HL-60 (cell line): ENCODE measurements at regions not wholly inside any gene's neighbourhood (a gene's known extent, or its start where the extent isn't known, plus 50 kb on each side); places are given as distances from the start of the nearest gene placed in this dataset.

Experiments used
- DNase-seq, 2 experiments: peaks; one replicate each; pipeline ENCODE4 v3.0.0-alpha.2; 2010 to 2020; ENCODE audit warnings: low read depth in 1 of 2, low spot score in 1 of 2
- H3K27ac ChIP-seq: fragments of 250-450 bp; sonication (Bioruptor Pico); replicated peaks from 2 replicates; pipeline ENCODE4 v1.5.1; 2020; ENCODE audit warnings: mild to moderate bottlenecking, moderate library complexity
- H3K27me3 ChIP-seq: fragments of 250-450 bp; sonication (Bioruptor Pico); 2 replicates; pipeline ENCODE4 v1.5.1; 2021; ENCODE audit warnings: mild to moderate bottlenecking, moderate library complexity; ENCODE audit not compliant: insufficient read depth, poor library complexity, severe bottlenecking
- H3K4me3 ChIP-seq: replicated peaks from 2 replicates; pipeline ENCODE4 v1.5.1; 2011; ENCODE audit warnings: mild to moderate bottlenecking, control low read depth, low read length; ENCODE audit not compliant: insufficient read depth
- GABPA ChIP-seq: IDR thresholded peaks from 2 replicates; pipeline ENCODE4 v1.6.1; 2012; ENCODE audit warnings: low read depth
- POLR2AphosphoS5 ChIP-seq: IDR thresholded peaks from 2 replicates; pipeline ENCODE4 v1.6.1; 2012; ENCODE audit warnings: low read depth
- SPI1 ChIP-seq: IDR thresholded peaks from 2 replicates; pipeline ENCODE4 v1.6.1; 2012; ENCODE audit warnings: low read depth, mild to moderate bottlenecking, borderline replicate concordance
- TF ChIP-seq, protein P1 (sequence below): IDR thresholded peaks from one replicate; pipeline ENCODE4 v1.5.1; 2011; ENCODE audit warnings: low read length, control low read depth, inconsistent platforms; ENCODE audit not compliant: insufficient read depth
- TF ChIP-seq, protein P2 (sequence below): IDR thresholded peaks from 2 replicates; pipeline ENCODE4 v1.6.1; 2012; ENCODE audit warnings: low read depth; ENCODE audit not compliant: insufficient replicate concordance

DNA sequence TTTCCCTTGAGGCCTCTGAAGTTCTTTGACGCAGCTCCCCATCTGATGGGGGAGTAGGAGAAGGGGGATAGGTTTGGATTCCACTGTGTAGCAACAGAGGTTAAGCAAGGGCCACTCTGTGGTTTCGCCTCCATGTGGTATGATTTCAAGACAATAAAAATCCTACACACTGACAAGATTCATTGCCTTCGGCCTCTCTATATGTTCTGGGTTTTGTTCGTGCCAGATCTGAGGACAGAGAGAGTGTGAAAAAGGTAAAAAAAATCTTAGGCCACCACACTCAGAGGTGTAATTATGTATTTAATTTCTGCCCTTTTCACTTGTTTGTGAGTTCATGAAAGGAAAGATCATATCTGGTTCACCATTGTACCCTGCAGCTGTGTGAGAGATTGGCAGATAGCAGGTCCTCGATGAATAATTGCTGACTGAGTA lies 715.2 kb upstream of the ZNF608 start:
- Histone ChIP-seq H3K27me3 (no peaks in the 10 kb centered on the region), H3K27ac (no peak overlapping the region), H3K4me3 (no peak overlapping the region)
- no peak for DNase-seq
- TF ChIP-seq, protein P1, sequence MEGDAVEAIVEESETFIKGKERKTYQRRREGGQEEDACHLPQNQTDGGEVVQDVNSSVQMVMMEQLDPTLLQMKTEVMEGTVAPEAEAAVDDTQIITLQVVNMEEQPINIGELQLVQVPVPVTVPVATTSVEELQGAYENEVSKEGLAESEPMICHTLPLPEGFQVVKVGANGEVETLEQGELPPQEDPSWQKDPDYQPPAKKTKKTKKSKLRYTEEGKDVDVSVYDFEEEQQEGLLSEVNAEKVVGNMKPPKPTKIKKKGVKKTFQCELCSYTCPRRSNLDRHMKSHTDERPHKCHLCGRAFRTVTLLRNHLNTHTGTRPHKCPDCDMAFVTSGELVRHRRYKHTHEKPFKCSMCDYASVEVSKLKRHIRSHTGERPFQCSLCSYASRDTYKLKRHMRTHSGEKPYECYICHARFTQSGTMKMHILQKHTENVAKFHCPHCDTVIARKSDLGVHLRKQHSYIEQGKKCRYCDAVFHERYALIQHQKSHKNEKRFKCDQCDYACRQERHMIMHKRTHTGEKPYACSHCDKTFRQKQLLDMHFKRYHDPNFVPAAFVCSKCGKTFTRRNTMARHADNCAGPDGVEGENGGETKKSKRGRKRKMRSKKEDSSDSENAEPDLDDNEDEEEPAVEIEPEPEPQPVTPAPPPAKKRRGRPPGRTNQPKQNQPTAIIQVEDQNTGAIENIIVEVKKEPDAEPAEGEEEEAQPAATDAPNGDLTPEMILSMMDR: no peak
- TF ChIP-seq, protein P2, sequence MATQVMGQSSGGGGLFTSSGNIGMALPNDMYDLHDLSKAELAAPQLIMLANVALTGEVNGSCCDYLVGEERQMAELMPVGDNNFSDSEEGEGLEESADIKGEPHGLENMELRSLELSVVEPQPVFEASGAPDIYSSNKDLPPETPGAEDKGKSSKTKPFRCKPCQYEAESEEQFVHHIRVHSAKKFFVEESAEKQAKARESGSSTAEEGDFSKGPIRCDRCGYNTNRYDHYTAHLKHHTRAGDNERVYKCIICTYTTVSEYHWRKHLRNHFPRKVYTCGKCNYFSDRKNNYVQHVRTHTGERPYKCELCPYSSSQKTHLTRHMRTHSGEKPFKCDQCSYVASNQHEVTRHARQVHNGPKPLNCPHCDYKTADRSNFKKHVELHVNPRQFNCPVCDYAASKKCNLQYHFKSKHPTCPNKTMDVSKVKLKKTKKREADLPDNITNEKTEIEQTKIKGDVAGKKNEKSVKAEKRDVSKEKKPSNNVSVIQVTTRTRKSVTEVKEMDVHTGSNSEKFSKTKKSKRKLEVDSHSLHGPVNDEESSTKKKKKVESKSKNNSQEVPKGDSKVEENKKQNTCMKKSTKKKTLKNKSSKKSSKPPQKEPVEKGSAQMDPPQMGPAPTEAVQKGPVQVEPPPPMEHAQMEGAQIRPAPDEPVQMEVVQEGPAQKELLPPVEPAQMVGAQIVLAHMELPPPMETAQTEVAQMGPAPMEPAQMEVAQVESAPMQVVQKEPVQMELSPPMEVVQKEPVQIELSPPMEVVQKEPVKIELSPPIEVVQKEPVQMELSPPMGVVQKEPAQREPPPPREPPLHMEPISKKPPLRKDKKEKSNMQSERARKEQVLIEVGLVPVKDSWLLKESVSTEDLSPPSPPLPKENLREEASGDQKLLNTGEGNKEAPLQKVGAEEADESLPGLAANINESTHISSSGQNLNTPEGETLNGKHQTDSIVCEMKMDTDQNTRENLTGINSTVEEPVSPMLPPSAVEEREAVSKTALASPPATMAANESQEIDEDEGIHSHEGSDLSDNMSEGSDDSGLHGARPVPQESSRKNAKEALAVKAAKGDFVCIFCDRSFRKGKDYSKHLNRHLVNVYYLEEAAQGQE: no peak
- TF ChIP-seq GABPA (no peak), POLR2AphosphoS5 (no peak), SPI1 (no peak)

DNA sequence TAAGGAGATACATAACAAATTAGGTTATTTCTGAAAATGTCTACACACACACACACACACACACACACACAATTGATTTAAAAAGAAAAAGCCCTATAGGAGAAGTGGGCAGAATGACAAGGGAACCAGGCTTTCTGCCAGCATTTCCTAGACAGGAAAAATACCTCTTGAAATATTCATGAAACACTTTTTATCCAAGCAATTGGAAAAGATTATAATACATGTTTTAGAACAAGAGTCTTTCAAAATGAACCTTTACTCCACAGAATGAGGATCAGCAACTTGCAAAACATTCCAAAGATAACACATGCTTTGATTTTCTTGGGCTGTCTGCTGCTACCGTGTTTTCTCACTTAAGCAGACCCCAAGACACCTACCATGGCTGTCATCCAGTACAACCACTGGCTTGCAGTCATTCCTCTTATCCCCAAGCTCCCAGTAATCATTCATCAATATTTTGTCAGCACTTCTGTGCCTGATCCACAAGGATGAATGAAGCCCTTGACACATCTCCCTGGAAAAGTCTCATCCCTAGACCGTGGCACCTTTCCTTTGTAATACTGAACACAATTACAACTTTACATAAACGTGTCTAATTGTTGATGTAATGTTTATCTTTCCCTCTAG lies 717.1 kb upstream of the ZNF608 start:
- no peaks in the 10 kb centered on the region for H3K27me3 ChIP-seq
- no peak overlapping the region for H3K27ac ChIP-seq
- H3K4me3 ChIP-seq: no peak overlapping the region
- TF ChIP-seq, protein P1: no peak
- no peak for TF ChIP-seq GABPA
- DNase-seq: no peak

DNA sequence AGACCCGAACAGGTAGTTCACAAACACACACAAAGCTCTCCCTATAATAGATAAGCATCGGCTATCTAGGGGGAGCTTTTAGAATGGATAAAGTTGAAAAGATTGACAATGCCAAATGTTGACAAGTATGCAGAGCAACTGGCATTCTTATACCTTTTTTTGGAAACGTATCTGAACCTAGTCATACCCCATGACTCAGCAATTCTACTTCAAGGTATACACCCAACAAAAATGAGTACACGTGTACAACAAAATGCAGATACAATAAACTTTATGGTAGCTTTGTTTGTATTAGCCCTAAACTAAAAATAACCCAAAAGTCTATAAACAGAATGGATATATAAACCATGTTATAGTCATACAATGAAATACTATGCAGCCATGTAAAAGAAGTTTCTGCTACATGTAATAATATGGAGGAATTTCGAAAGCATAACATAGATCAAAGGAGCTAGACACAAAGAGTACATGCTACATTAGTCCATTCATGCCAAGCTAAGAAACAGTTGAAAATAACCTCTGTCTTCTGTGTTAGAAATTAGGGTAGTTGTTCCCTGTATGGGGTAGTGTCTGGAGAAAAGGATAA lies 718.5 kb upstream of the ZNF608 start:
- no peak overlapping the region for H3K4me3 ChIP-seq
- H3K27me3 ChIP-seq: no peaks in the 10 kb centered on the region
- TF ChIP-seq POLR2AphosphoS5 (no peak), SPI1 (no peak), GABPA (no peak)
- TF ChIP-seq, protein P1: no peak
- TF ChIP-seq, protein P2: no peak
- H3K27ac ChIP-seq: no peak overlapping the region
- DNase-seq: no peak

DNA sequence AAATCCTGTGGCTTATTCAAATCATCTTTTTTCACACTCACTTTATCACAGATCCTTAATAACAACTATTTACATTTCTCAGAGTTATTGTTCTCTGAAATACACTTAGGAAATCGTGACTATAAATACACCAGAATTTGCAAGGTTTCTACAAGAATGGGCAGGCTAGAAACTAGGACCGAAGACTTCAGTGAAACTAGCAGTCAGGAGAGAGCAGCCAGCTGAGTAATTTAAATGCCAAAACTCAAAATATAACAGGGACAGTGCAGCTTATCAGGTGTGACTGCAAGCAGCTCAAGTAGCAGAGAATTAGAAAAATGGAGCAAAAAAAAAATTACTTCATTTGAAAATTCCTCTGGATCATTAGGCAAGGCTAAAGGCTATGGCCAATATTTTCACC lies 719.3 kb upstream of the ZNF608 start:
- TF ChIP-seq SPI1 (no peak), POLR2AphosphoS5 (no peak), GABPA (no peak)
- TF ChIP-seq, protein P1: no peak
- TF ChIP-seq, protein P2: no peak
- no peak for DNase-seq
- Histone ChIP-seq H3K27me3 (no peaks in the 10 kb centered on the region), H3K4me3 (no peak overlapping the region), H3K27ac (no peak overlapping the region)
